H9 (cell line): ENCODE measurements at regions not wholly inside any gene's neighbourhood (a gene's known extent, or its start where the extent isn't known, plus 50 kb on each side); places are given as distances from the start of the nearest gene placed in this dataset.
A peak's percentile ranks its signal among the peaks of the same experiment; 100 is the strongest.

Source experiments
- DNase-seq: peaks from one replicate; pipeline ENCODE4 v3.0.0-alpha.2; 2017
- H2AFZ ChIP-seq: one replicate; pipeline ENCODE4 v1.6.1; 2013; ENCODE audit warnings: mild to moderate bottlenecking, low read length, control low read depth, moderate library complexity
- H2AK5ac ChIP-seq: 2 replicates; pipeline ENCODE4 v1.6.1; 2013; ENCODE audit warnings: low read length, control low read depth, mixed read lengths; ENCODE audit not compliant: insufficient read length
- H2BK120ac ChIP-seq: one replicate; pipeline ENCODE4 v1.6.1; 2013; ENCODE audit warnings: low read depth, mild to moderate bottlenecking, low read length, control low read depth, inconsistent platforms; ENCODE audit not compliant: poor library complexity, severe bottlenecking
- H2BK12ac ChIP-seq: 2 replicates; pipeline ENCODE4 v1.6.1; 2013; ENCODE audit warnings: low read length, control low read depth, mixed read lengths, low read depth; ENCODE audit not compliant: insufficient read length
- H2BK15ac ChIP-seq: 2 replicates; pipeline ENCODE4 v1.6.1; 2013; ENCODE audit warnings: low read depth, low read length, control low read depth
- H2BK20ac ChIP-seq: one replicate; pipeline ENCODE4 v1.6.1; 2013; ENCODE audit warnings: low read depth, mild to moderate bottlenecking, low read length, control low read depth, inconsistent platforms; ENCODE audit not compliant: poor library complexity, severe bottlenecking
- H2BK5ac ChIP-seq: 2 replicates; pipeline ENCODE4 v1.6.1; 2013; ENCODE audit warnings: low read length, control low read depth, mixed read lengths; ENCODE audit not compliant: insufficient read length
- H3K14ac ChIP-seq: 2 replicates; pipeline ENCODE4 v1.6.1; 2013; ENCODE audit warnings: low read length, control low read depth; ENCODE audit not compliant: insufficient read depth
- H3K18ac ChIP-seq: 2 replicates; pipeline ENCODE4 v1.6.1; 2013; ENCODE audit warnings: low read depth, mild to moderate bottlenecking, mixed read lengths, low read length, control low read depth; ENCODE audit not compliant: insufficient read length
- H3K23ac ChIP-seq: 2 replicates; pipeline ENCODE4 v1.6.1; 2013; ENCODE audit warnings: low read length, control low read depth, mixed read lengths, low read depth; ENCODE audit not compliant: insufficient read length
- H3K23me2 ChIP-seq: 2 replicates; pipeline ENCODE4 v1.6.1; 2013; ENCODE audit warnings: low read depth, mild to moderate bottlenecking, mixed read lengths, low read length, control low read depth; ENCODE audit not compliant: insufficient read length, poor library complexity, severe bottlenecking
- H3K27ac ChIP-seq: 2 replicates; pipeline ENCODE4 v1.5.1; 2013; ENCODE audit warnings: low read length, control low read depth, mixed read lengths, low read depth; ENCODE audit not compliant: insufficient read length
- H3K27me3 ChIP-seq: 2 replicates; pipeline ENCODE4 v1.6.1; 2013; ENCODE audit warnings: low read length, control low read depth, inconsistent platforms; ENCODE audit not compliant: insufficient read depth
- H3K4ac ChIP-seq: 2 replicates; pipeline ENCODE4 v1.6.1; 2013; ENCODE audit warnings: low read depth, mild to moderate bottlenecking, control low read depth, inconsistent platforms, low read length, moderate library complexity
- H3K4me1 ChIP-seq: 2 replicates; pipeline ENCODE4 v1.6.1; 2013; ENCODE audit warnings: low read length, control low read depth, inconsistent platforms; ENCODE audit not compliant: insufficient read depth
- H3K4me2 ChIP-seq: 2 replicates; pipeline ENCODE4 v1.6.1; 2013; ENCODE audit warnings: low read length, control low read depth, mixed read lengths; ENCODE audit not compliant: insufficient read length, insufficient read depth
- H3K56ac ChIP-seq: 2 replicates; pipeline ENCODE4 v1.6.1; 2013; ENCODE audit warnings: low read depth, mild to moderate bottlenecking, mixed read lengths, low read length, control low read depth; ENCODE audit not compliant: insufficient read length
- H3K79me1 ChIP-seq: 2 replicates; pipeline ENCODE4 v1.6.1; 2013; ENCODE audit warnings: low read depth, mild to moderate bottlenecking, moderate library complexity, low read length, control low read depth, inconsistent platforms; ENCODE audit not compliant: insufficient read depth, poor library complexity, severe bottlenecking
- H3K79me2 ChIP-seq: 2 replicates; pipeline ENCODE4 v1.6.1; 2013; ENCODE audit warnings: low read length, control low read depth, inconsistent platforms; ENCODE audit not compliant: insufficient read depth
- H3K9ac ChIP-seq: 2 replicates; pipeline ENCODE4 v1.6.1; 2013; ENCODE audit warnings: low read length, control low read depth, mixed read lengths; ENCODE audit not compliant: insufficient read length; ENCODE audit errors: extremely low read depth
- H3K9me3 ChIP-seq: one replicate; pipeline ENCODE4 v1.6.1; 2013; ENCODE audit warnings: low read depth, low read length, inconsistent platforms; ENCODE audit not compliant: control insufficient read depth
- H3T11ph ChIP-seq: one replicate; pipeline ENCODE4 v1.6.1; 2013; ENCODE audit warnings: mild to moderate bottlenecking, low read length, control low read depth, inconsistent platforms
- H4K20me1 ChIP-seq: one replicate; pipeline ENCODE4 v1.6.1; 2013; ENCODE audit not compliant: control insufficient read depth, insufficient read length, insufficient read depth
- H4K5ac ChIP-seq: 2 replicates; pipeline ENCODE4 v1.6.1; 2013; ENCODE audit warnings: low read depth, mild to moderate bottlenecking, mixed read lengths, low read length, control low read depth; ENCODE audit not compliant: insufficient read length
- H4K8ac ChIP-seq: replicated peaks from 2 replicates; pipeline ENCODE4 v1.6.1; 2013; ENCODE audit warnings: low read length, control low read depth, mixed read lengths, low read depth; ENCODE audit not compliant: insufficient read length
- H4K91ac ChIP-seq: 2 replicates; pipeline ENCODE4 v1.6.1; 2013; ENCODE audit warnings: low read depth, mild to moderate bottlenecking, moderate library complexity, mixed read lengths, low read length, control low read depth; ENCODE audit not compliant: insufficient read length
- H3K27ac Mint-ChIP-seq, 3 experiments: 2 replicates in 2 of 3; 3 replicates in 1 of 3; pipeline ENCODE4 v1.8.0; 2020 to 2021; ENCODE audit warnings: mixed read lengths in 3 of 3, mild to moderate bottlenecking in 1 of 3, moderate library complexity in 1 of 3
- H3K27me3 Mint-ChIP-seq: 2 replicates; pipeline ENCODE4 v1.8.0; 2021; ENCODE audit warnings: low read depth, mild to moderate bottlenecking, moderate library complexity, mixed read lengths
- H3K36me3 Mint-ChIP-seq, 3 experiments: 2 replicates in 2 of 3; 3 replicates in 1 of 3; pipeline ENCODE4 v1.8.0; 2020 to 2021; ENCODE audit warnings: low read depth in 3 of 3, mixed read lengths in 3 of 3; ENCODE audit not compliant: insufficient read depth in 1 of 3
- H3K4me1 Mint-ChIP-seq, 2 experiments: 2 replicates each; pipeline ENCODE4 v1.8.0; 2020; ENCODE audit warnings: mixed read lengths in 2 of 2
- H3K4me3 Mint-ChIP-seq, 2 experiments: 2 replicates in 1 of 2; 3 replicates in 1 of 2; pipeline ENCODE4 v1.8.0; 2020 to 2021; ENCODE audit warnings: mild to moderate bottlenecking in 2 of 2, mixed read lengths in 2 of 2, moderate library complexity in 1 of 2
- H3K9me3 Mint-ChIP-seq, 2 experiments: 2 replicates in 1 of 2; 3 replicates in 1 of 2; pipeline ENCODE4 v1.8.0; 2020; ENCODE audit warnings: mild to moderate bottlenecking in 2 of 2, mixed read lengths in 2 of 2, moderate library complexity in 1 of 2
- CTCF ChIP-seq: fragments of 200-600 bp; sonication (generic); conservative IDR thresholded peaks from 3 replicates; pipeline ENCODE4 v1.8.0; 2021; ENCODE audit warnings: antibody characterized with exemption, mild to moderate bottlenecking
- WGBS: extraction: QIAGEN DNeasy Blood & Tissue Kit; methylation state at CpG from one replicate; pipeline ENCODE4 v1.1.7; 2013; ENCODE audit warnings: missing lambda C conversion rate, low lambda C conversion rate, mixed read lengths; ENCODE audit not compliant: insufficient read length; ENCODE audit errors: extremely low coverage; 5-methylcytosine and 5-hydroxymethylcytosine counted together

GRCh38 chr5:2524620-2525019 lies 226.9 kb downstream of the IRX2 start:
- Histone ChIP-seq H3K9ac (no peak overlapping the region), H2BK120ac (no peak overlapping the region), H3K79me1 (no peaks in the 10 kb centered on the region), H3K18ac (no peak overlapping the region), H3K56ac (no peak overlapping the region), H4K8ac (no peak overlapping the region), H2AFZ (no peak overlapping the region), H3K9me3 (no peaks in the 10 kb centered on the region), H4K20me1 (no peaks in the 10 kb centered on the region), H3K23me2 (no peaks in the 10 kb centered on the region), H2BK5ac (no peak overlapping the region), H3K23ac (no peak overlapping the region), H3K27me3 (no peaks in the 10 kb centered on the region), H3T11ph (no peak overlapping the region), H3K4me2 (no peak overlapping the region), H2BK15ac (no peak overlapping the region), H2BK12ac (no peak overlapping the region), H2AK5ac (no peak overlapping the region), H3K27ac (no peak overlapping the region), H4K5ac (no peak overlapping the region), H3K4me1 (no peaks in the 10 kb centered on the region), H3K79me2 (no peaks in the 10 kb centered on the region), H4K91ac (no peak overlapping the region), H3K14ac (no peak overlapping the region), H2BK20ac (no peak overlapping the region), H3K4ac (no peak overlapping the region)
- no peak for DNase-seq
- Mint-ChIP-seq H3K9me3 (peaks cover 2 to 6% of the 10 kb centered on the region in 2 experiments; a peak in 4 of 5 replicates), H3K4me3 (no peak overlapping the region), H3K36me3 (no peaks in the 10 kb centered on the region), H3K27ac (peak overlapping the region in 1 of 3 experiments; percentile 36; a peak in 1 of 7 replicates), H3K27me3 (peaks cover 4% of the 10 kb centered on the region), H3K4me1 (peaks cover 0 to 8% of the 10 kb centered on the region in 2 experiments; a peak in 2 of 4 replicates)
- no CpG with 5 or more reads among the region's 13 CpGs for WGBS
- TF ChIP-seq CTCF: no peak
